ENCODE measurements at regions not wholly inside any gene's neighbourhood (a gene's known extent, or its start where the extent isn't known, plus 50 kb on each side); places are given as distances from the start of the nearest gene placed in this dataset.
A peak's percentile ranks its signal among the peaks of the same experiment; 100 is the strongest.

GRCh38 chr13:76790980-76791819 lies 95.0 kb downstream of the KCTD12 start:
- Histone ChIP-seq H3K4me2 (ENCODE audit: insufficient read depth in 1 of 2, low read depth in 2 of 2, low read length in 2 of 2) (no peak overlapping the region), H2AFZ (ENCODE audit: low read length) (peak overlapping the region; percentile 6; the same call in 1 of the 2 replicates), H3K79me2 (ENCODE audit: control insufficient read depth in 1 of 2, insufficient read depth in 2 of 2, low read length in 2 of 2) (no peaks in the 10 kb centered on the region), H3K27me3 (replicated peaks in 1 of 4; ENCODE audit: control insufficient read depth in 3 of 4, extremely low read depth in 1 of 4, insufficient read depth in 3 of 4, low read length in 3 of 4) (no peaks in the 10 kb centered on the region), H3K23me2 (ENCODE audit: low read depth, low read length) (no peaks in the 10 kb centered on the region), H3K14ac (ENCODE audit: insufficient read length) (no peak overlapping the region), H2BK20ac (ENCODE audit: low read length) (no peak overlapping the region), H4K91ac (replicated peaks; ENCODE audit: insufficient read length, low read length) (no peak overlapping the region), H3K27ac (ENCODE audit: low read depth, low read length) (no peak overlapping the region), H2AK5ac (ENCODE audit: low read depth, low read length) (no peak overlapping the region), H3K9me3 (ENCODE audit: insufficient read depth in 2 of 2, low read depth in 1 of 2, low read length in 1 of 2) (no peaks in the 10 kb centered on the region), H3K18ac (ENCODE audit: extremely low read depth, low read length) (no peak overlapping the region), H4K20me1 (replicated peaks in 1 of 2; ENCODE audit: control insufficient read depth in 1 of 2, insufficient read depth in 2 of 2, low read length in 2 of 2) (no peaks in the 10 kb centered on the region), H2BK15ac (ENCODE audit: low read length) (no peak overlapping the region), H3K36me3 (ENCODE audit: control insufficient read depth in 2 of 4, insufficient read depth in 4 of 4, low read length in 3 of 4) (no peaks in the 10 kb centered on the region), H3K4me1 (replicated peaks in 1 of 4; ENCODE audit: control insufficient read depth in 3 of 4, insufficient read depth in 4 of 4, low read length in 3 of 4) (peaks cover 0 to 4% (median 2%) of the 10 kb centered on the region in 4 experiments; a peak in 2 of 7 replicates), H3K4ac (replicated peaks; ENCODE audit: insufficient read length, low read depth, low read length) (no peak overlapping the region), H3K4me3 (ENCODE audit: extremely low read depth in 1 of 4, insufficient read depth in 2 of 4, low read depth in 3 of 4, low read length in 4 of 4) (no peak overlapping the region), H3K23ac (ENCODE audit: insufficient read length) (no peak overlapping the region), H2BK120ac (replicated peaks; ENCODE audit: low read depth, low read length) (no peak overlapping the region), H2BK5ac (ENCODE audit: low read depth, low read length) (no peak overlapping the region), H3K9ac (replicated peaks in 1 of 4; ENCODE audit: extremely low read depth in 1 of 4, low read depth in 3 of 4, low read length in 3 of 4) (no peak overlapping the region), H2BK12ac (ENCODE audit: low read depth, low read length) (no peak overlapping the region), H4K5ac (ENCODE audit: insufficient read length, low read depth, low read length) (no peak overlapping the region), H3K79me1 (ENCODE audit: low read depth, low read length) (no peaks in the 10 kb centered on the region), H4K8ac (ENCODE audit: extremely low read depth, insufficient read depth, low read length) (no peak overlapping the region), H3K56ac (replicated peaks; ENCODE audit: insufficient read length, low read depth, low read length) (no peak overlapping the region)
- DNase-seq (ENCODE audit: low read depth in 1 of 2, low spot score in 2 of 2) (peak in 1 of 2 experiments; percentile 1), FAIRE-seq (no peak)
- TF ChIP-seq CHD1 (IDR thresholded peaks at IDR 0.05; ENCODE audit: low read depth, low read length), result no peak
- TF ChIP-seq CREB1 (IDR thresholded peaks at IDR 0.05), result no peak
- ChIA-PET POLR2A (ENCODE audit: partially characterized antibody) (no interaction called here), CTCF (ENCODE audit: partially characterized antibody) (interaction anchor here (0.7 to 0.8 kb wide), 2 partner anchors 63 to 111 kb away, joined by 3 read pairs; no protein-coding TSS in a partner anchor)
- WGBS, 2 experiments (ENCODE audit: extremely low coverage in 1 of 2, insufficient coverage in 1 of 2, insufficient read length in 1 of 2, insufficient replicate concordance in 2 of 2, low coverage in 1 of 2, low lambda C conversion rate in 2 of 2, missing lambda C conversion rate in 1 of 2), result 81% methylated on average over 10 of the region's 10 CpGs; no CpG with 5 or more reads in 1 of the 2 experiments

Measured in H1 (cell line).